WTC11 (cell line): ENCODE measurements at regions not wholly inside any gene's neighbourhood (a gene's known extent, or its start where the extent isn't known, plus 50 kb on each side); places are given as distances from the start of the nearest gene placed in this dataset.
"Not testable (repeated sequence)": the region's sequence is repeated elsewhere in the genome, so short reads cannot be mapped to it uniquely, and the experiment has no call there.

Experiments
- ATAC-seq: fragments of 200-7000 bp; cut with Tn5 transposase; 2 replicates; pipeline ENCODE4 v1.10.0; 2021; ENCODE audit warnings: mild to moderate bottlenecking, moderate library complexity
- CTCF ChIA-PET: fragments of 300-600 bp; sonication (Branson Sonifier 250); formaldehyde crosslinking; loops from one replicate; lab custom pipeline; 2021; ENCODE audit warnings: antibody characterized with exemption; lab: Charles Lee
- POLR2A ChIA-PET: fragments of 350-600 bp; sonication (Branson Sonifier 250); formaldehyde crosslinking; loops from one replicate; lab custom pipeline; 2021; ENCODE audit warnings: antibody characterized with exemption; lab: Charles Lee
- DNase-seq: peaks from one replicate; pipeline ENCODE4 v3.0.0; 2021; ENCODE audit warnings: low spot score
- H3K27ac Mint-ChIP-seq: 2 replicates; pipeline ENCODE4 v1.8.0; 2021; ENCODE audit warnings: mixed read lengths
- H3K27me3 Mint-ChIP-seq: 2 replicates; pipeline ENCODE4 v1.8.0; 2021; ENCODE audit warnings: low read depth, mild to moderate bottlenecking, moderate library complexity, mixed read lengths
- H3K36me3 Mint-ChIP-seq: 2 replicates; pipeline ENCODE4 v1.8.0; 2021; ENCODE audit warnings: mixed read lengths
- H3K4me1 Mint-ChIP-seq: 2 replicates; pipeline ENCODE4 v1.8.0; 2022; ENCODE audit warnings: mixed read lengths
- H3K4me3 Mint-ChIP-seq: 2 replicates; pipeline ENCODE4 v1.8.0; 2021; ENCODE audit warnings: mild to moderate bottlenecking, moderate library complexity, mixed read lengths
- H3K9me3 Mint-ChIP-seq: 2 replicates; pipeline ENCODE4 v1.8.0; 2021; ENCODE audit warnings: mixed read lengths
- E2F5 ChIP-seq: sonication (generic); formaldehyde crosslinking; IDR thresholded peaks from 2 replicates; pipeline ENCODE4 v1.8.1; 2022; ENCODE audit warnings: mild to moderate bottlenecking, moderate library complexity, missing genetic modification reagents
- ETV6 ChIP-seq: sonication (generic); formaldehyde crosslinking; IDR thresholded peaks from 2 replicates; pipeline ENCODE4 v1.8.1; 2022; ENCODE audit warnings: mild to moderate bottlenecking, missing genetic modification reagents
- IRF1 ChIP-seq: sonication (generic); formaldehyde crosslinking; IDR thresholded peaks from 2 replicates; pipeline ENCODE4 v1.8.0; 2023; ENCODE audit warnings: missing genetic modification reagents
- NR2C2 ChIP-seq: sonication (generic); formaldehyde crosslinking; IDR thresholded peaks from 2 replicates; pipeline ENCODE4 v1.8.0; 2022; ENCODE audit warnings: mild to moderate bottlenecking, missing genetic modification reagents
- RORB ChIP-seq: fragments of 250-450 bp; sonication (Bioruptor Pico); IDR thresholded peaks from 2 replicates; pipeline ENCODE4 v1.9.0; 2021; ENCODE audit warnings: mild to moderate bottlenecking
- SP1 ChIP-seq: sonication (generic); formaldehyde crosslinking; conservative IDR thresholded peaks from 2 replicates; pipeline ENCODE4 v1.8.1; 2022; ENCODE audit warnings: missing genetic modification reagents
- TEAD4 ChIP-seq: sonication (generic); formaldehyde crosslinking; IDR thresholded peaks from 2 replicates; pipeline ENCODE4 v1.8.0; 2022; ENCODE audit warnings: mild to moderate bottlenecking, missing genetic modification reagents
- ZBTB43 ChIP-seq: sonication (generic); formaldehyde crosslinking; IDR thresholded peaks from 2 replicates; pipeline ENCODE4 v1.8.1; 2023; ENCODE audit warnings: mild to moderate bottlenecking, missing genetic modification reagents
- ZNF532 ChIP-seq: fragments of 250-450 bp; sonication (Bioruptor Pico); IDR thresholded peaks from 2 replicates; pipeline ENCODE4 v1.9.0; 2021; ENCODE audit warnings: mild to moderate bottlenecking, borderline replicate concordance
- ZSCAN18 ChIP-seq: fragments of 250-450 bp; sonication (Bioruptor Pico); IDR thresholded peaks from 2 replicates; pipeline ENCODE4 v2.1.2; 2022; ENCODE audit warnings: mild to moderate bottlenecking, moderate library complexity

GRCh38 chr1:171413557-171413956 lies 71.8 kb upstream of the PRRC2C start:
- H3K4me3 Mint-ChIP-seq, H3K27ac Mint-ChIP-seq, ATAC-seq, H3K27me3 Mint-ChIP-seq, H3K4me1 Mint-ChIP-seq, DNase-seq, CTCF ChIA-PET: not testable (repeated sequence)
- H3K9me3 Mint-ChIP-seq, result peaks cover 51% of the 10 kb centered on the region
- peaks cover 34% of the 10 kb centered on the region for H3K36me3 Mint-ChIP-seq
- POLR2A ChIA-PET, result interaction anchor here (1.2 kb wide), 1 partner anchor 8 kb away, joined by 3 read pairs; no protein-coding TSS in a partner anchor

- TF ChIP-seq ETV6 (CRISPR knock-in tag) (no peak), ZNF532 (no peak), TEAD4 (CRISPR knock-in tag) (no peak), E2F5 (CRISPR knock-in tag) (no peak), NR2C2 (CRISPR knock-in tag) (no peak), ZSCAN18 (CRISPR knock-in tag) (no peak)
- no peak overlapping the region for H3K4me3 Mint-ChIP-seq
- H3K9me3 Mint-ChIP-seq, result peaks cover 40% of the 10 kb centered on the region
- H3K4me1 Mint-ChIP-seq, result peaks cover 36% of the 10 kb centered on the region
- no peaks in the 10 kb centered on the region; the same call in 1 of the 2 replicates for H3K27me3 Mint-ChIP-seq
- ATAC-seq, result no peak
- ChIA-PET CTCF (no interaction called here), POLR2A (no interaction called here)
- DNase-seq, result no peak
- H3K36me3 Mint-ChIP-seq, result peaks cover 36% of the 10 kb centered on the region
- H3K27ac Mint-ChIP-seq, result no peak overlapping the region
Measured at GRCh38 chr1:171418546-171418945, 66.8 kb upstream of the PRRC2C start.

GRCh38 chr1:171420810-171421209 lies 64.5 kb upstream of the PRRC2C start:
- H3K4me1 Mint-ChIP-seq, result peaks cover 54% of the 10 kb centered on the region
- peak; percentile 46 for ATAC-seq
- H3K27ac Mint-ChIP-seq, result peak overlapping the region; percentile 98
- no peaks in the 10 kb centered on the region; the same call in 1 of the 2 replicates for H3K27me3 Mint-ChIP-seq
- TF ChIP-seq RORB (CRISPR knock-in tag) (no peak), E2F5 (CRISPR knock-in tag) (no peak), ZBTB43 (CRISPR knock-in tag) (peak; percentile 58; the same call in 1 of the 2 replicates), IRF1 (CRISPR knock-in tag) (no peak), SP1 (CRISPR knock-in tag) (no peak)
- CTCF ChIA-PET, result interaction anchor here (1.2 to 1.6 kb wide), 2 partner anchors 11 to 224 kb away, joined by 3 read pairs; no protein-coding TSS in a partner anchor
- no peak for DNase-seq
- peaks cover 22% of the 10 kb centered on the region for H3K36me3 Mint-ChIP-seq
- H3K9me3 Mint-ChIP-seq, result peaks cover 22% of the 10 kb centered on the region
- POLR2A ChIA-PET, result interaction anchor here (1.1 kb wide), 1 partner anchor 8 kb away, joined by 3 read pairs; no protein-coding TSS in a partner anchor
- no peak overlapping the region; the same call in 1 of the 2 replicates for H3K4me3 Mint-ChIP-seq
